Upper lobe of right lung (tissue), 1 donor: ENCODE measurements at regions not wholly inside any gene's neighbourhood (a gene's known extent, or its start where the extent isn't known, plus 50 kb on each side); places are given as distances from the start of the nearest gene placed in this dataset.
"Not testable (repeated sequence)": the region's sequence is repeated elsewhere in the genome, so short reads cannot be mapped to it uniquely, and the experiment has no call there.

Experiments
- ATAC-seq: fragments of 200-7000 bp; cut with Tn5 transposase; one replicate; pipeline ENCODE4 v1.9.1; 2020; ENCODE audit warnings: mild to moderate bottlenecking, moderate library complexity
- DNase-seq: peaks from one replicate; pipeline ENCODE4 v3.0.0-alpha.2; 2020
- H3K27ac ChIP-seq: fragments of 200-600 bp; one replicate; pipeline ENCODE4 v1.8.0; 2022
- H3K27me3 ChIP-seq: fragments of 200-600 bp; one replicate; pipeline ENCODE4 v1.8.0; 2022; ENCODE audit warnings: mild to moderate bottlenecking
- H3K36me3 ChIP-seq: fragments of 200-600 bp; one replicate; pipeline ENCODE4 v1.8.0; 2022
- H3K4me1 ChIP-seq: fragments of 200-600 bp; one replicate; pipeline ENCODE4 v1.8.0; 2022
- H3K4me3 ChIP-seq: fragments of 200-600 bp; one replicate; pipeline ENCODE4 v1.8.0; 2022; ENCODE audit warnings: mild to moderate bottlenecking
- H3K9me3 ChIP-seq: fragments of 200-600 bp; one replicate; pipeline ENCODE4 v1.8.0; 2022
- intact Hi-C: fragments of 100-400 bp; cut with DNase I; formaldehyde crosslinking; loops from one replicate; pipeline ENCODE4 v1.11.0; 2022
- TF ChIP-seq, protein P1 (sequence below): fragments of 200-600 bp; IDR thresholded peaks from one replicate; pipeline ENCODE4 v1.8.0; 2022; ENCODE audit warnings: antibody characterized with exemption
- donor health status: DM: no; HTN: yes; CAD: no; lungs with severe emphysema.

DNA sequence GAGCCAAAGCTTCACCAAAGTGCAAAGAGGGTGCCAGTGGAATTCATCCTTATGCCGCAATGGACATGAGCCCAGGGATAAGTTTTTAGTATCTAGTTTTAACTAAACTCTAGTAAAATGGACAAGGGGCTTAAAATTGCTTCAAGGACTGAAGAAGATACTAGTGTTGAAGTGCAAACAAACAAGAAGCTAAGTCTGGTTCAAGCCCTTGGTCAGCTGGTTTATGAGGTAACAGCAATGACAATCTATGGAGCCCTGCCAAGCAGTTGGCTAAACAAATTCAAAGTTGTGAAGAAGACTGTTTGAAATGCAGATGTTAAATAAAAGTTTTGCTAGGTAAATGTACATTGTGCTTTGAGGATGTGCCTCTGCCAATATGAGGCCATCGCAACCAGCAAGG is 209.4 kb downstream of the KTN1 start:
- intact Hi-C loops = no loop called here

DNA sequence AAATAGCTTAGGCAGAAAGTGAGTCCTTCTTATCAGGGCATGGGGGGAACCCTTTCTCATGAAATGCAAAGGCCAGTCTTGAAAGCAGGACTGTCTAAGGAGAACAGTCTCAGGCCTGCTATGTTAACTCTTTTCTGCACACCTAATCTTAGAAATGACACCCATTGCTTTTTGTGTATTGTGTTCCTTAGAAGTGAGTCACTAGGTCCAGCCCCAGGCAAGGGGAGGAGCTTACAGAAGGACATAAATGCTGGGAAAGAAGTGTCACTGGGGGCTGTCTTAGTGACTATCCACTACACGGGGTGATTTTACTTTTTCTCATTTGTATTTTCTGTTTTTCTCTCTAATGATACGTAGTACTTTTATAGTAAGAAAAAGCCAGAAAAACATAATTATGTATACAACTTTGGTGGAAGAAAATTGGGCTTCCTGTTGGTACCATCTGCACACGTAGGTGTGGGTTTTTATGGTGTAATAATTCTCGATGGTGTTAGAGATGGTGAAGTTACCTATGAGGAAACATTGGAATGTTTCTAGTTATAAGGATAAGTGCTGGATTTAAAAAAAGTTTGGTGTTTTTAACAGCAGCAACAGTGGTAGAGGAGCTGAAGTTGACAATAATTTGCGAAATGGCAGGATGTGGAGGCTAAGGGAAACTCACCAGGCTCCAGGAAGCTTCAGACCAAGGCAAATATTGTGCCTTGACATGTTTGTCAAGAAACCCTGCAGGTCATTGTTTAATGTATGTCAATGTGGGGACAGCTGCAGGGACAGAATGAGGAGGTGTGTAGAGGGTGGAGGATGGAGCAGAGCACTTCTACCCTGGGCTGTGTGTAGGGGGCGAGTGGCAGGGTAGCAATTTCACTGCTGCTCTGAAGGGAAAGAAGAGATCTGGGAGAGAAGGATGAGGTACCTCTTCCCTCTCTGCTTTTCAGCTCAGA is 214.9 kb downstream of the KTN1 start:
- Histone ChIP-seq H3K27ac (no peak overlapping the region), H3K4me3 (no peak overlapping the region), H3K9me3 (no peaks in the 10 kb centered on the region), H3K36me3 (no peaks in the 10 kb centered on the region), H3K4me1 (no peaks in the 10 kb centered on the region), H3K27me3 (no peaks in the 10 kb centered on the region)
- ATAC-seq (peak; percentile 29), DNase-seq (no peak)
- TF ChIP-seq, protein P1, sequence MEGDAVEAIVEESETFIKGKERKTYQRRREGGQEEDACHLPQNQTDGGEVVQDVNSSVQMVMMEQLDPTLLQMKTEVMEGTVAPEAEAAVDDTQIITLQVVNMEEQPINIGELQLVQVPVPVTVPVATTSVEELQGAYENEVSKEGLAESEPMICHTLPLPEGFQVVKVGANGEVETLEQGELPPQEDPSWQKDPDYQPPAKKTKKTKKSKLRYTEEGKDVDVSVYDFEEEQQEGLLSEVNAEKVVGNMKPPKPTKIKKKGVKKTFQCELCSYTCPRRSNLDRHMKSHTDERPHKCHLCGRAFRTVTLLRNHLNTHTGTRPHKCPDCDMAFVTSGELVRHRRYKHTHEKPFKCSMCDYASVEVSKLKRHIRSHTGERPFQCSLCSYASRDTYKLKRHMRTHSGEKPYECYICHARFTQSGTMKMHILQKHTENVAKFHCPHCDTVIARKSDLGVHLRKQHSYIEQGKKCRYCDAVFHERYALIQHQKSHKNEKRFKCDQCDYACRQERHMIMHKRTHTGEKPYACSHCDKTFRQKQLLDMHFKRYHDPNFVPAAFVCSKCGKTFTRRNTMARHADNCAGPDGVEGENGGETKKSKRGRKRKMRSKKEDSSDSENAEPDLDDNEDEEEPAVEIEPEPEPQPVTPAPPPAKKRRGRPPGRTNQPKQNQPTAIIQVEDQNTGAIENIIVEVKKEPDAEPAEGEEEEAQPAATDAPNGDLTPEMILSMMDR = no peak
- intact Hi-C loops = no loop called here

More for the DNA sequence above, 209.4 kb downstream of the KTN1 start:
- no peak for DNase-seq
- no peak overlapping the region for H3K4me3 ChIP-seq
- no peaks in the 10 kb centered on the region for H3K27me3 ChIP-seq
- H3K4me1 ChIP-seq = no peaks in the 10 kb centered on the region
- no peaks in the 10 kb centered on the region for H3K9me3 ChIP-seq
- no peak overlapping the region for H3K27ac ChIP-seq
- TF ChIP-seq, protein P1 = no peak
- ATAC-seq = no peak
- no peaks in the 10 kb centered on the region for H3K36me3 ChIP-seq

DNA sequence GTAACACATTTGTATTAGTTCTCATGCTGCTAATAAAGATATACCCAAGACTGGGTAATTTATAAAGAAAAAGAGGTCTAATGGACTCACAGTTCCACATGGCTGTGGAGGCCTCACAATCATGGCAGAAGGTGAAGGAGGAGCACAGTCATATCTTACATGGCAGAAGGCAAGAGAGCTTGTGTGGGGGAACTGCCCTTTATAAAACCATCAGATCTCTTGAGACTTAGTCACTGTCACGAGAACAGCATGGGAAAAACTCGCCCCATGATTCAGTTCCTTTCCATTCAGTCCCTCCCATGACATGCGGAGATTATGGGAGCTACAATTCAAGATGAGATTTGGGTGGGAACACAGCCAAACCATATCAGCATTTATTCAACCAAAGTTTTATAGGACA is 216.5 kb downstream of the KTN1 start:
- DNase-seq, H3K27me3 ChIP-seq, H3K9me3 ChIP-seq, H3K4me1 ChIP-seq, intact Hi-C loops, ATAC-seq, H3K27ac ChIP-seq, H3K4me3 ChIP-seq, H3K36me3 ChIP-seq: not testable (repeated sequence)

GRCh38 chr14:55798406-55798805 is 218.4 kb downstream of the KTN1 start:
- Histone ChIP-seq H3K27me3 (no peaks in the 10 kb centered on the region), H3K36me3 (no peaks in the 10 kb centered on the region), H3K4me3 (no peak overlapping the region), H3K9me3 (no peaks in the 10 kb centered on the region), H3K27ac (no peak overlapping the region), H3K4me1 (no peaks in the 10 kb centered on the region)
- TF ChIP-seq, protein P1 = no peak
- no peak for DNase-seq
- ATAC-seq = no peak
- intact Hi-C loops = no loop called here

DNA sequence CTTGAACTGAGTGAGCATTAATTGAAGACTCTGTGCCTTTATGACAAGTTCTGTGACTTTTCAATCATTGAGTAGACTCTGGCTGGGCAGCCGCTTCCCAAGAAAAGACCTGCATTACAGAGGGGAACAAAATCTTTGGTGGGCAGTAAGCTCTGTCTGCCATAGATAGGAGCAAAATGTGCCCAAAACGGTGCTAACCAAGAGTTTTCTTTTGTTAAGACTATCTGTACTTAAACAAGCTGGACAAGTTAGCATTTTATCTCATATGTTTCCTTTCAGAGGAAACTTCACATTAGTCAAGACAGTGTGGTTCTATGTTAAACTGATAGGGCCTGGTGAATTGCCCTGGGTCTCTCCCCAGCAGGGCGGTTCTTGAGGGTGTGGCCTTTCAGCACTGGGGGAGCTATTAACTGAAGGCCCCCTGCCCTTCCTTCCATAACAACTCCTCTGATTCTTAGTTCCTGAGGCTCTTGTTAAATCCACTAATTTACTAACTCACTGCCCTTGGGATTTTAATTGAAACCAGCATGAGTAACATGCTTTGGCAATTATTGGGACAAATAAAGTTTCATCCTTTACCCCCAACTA is 219.6 kb downstream of the KTN1 start:
- Histone ChIP-seq H3K4me3 (no peak overlapping the region), H3K4me1 (no peaks in the 10 kb centered on the region), H3K36me3 (no peaks in the 10 kb centered on the region), H3K27me3 (no peaks in the 10 kb centered on the region), H3K9me3 (no peaks in the 10 kb centered on the region), H3K27ac (no peak overlapping the region)
- TF ChIP-seq, protein P1 = no peak
- intact Hi-C loops = no loop called here
- ATAC-seq (no peak), DNase-seq (no peak)

- Histone ChIP-seq H3K4me3 (no peak overlapping the region), H3K36me3 (no peaks in the 10 kb centered on the region), H3K9me3 (no peaks in the 10 kb centered on the region), H3K4me1 (no peaks in the 10 kb centered on the region), H3K27ac (no peak overlapping the region), H3K27me3 (no peaks in the 10 kb centered on the region)
- TF ChIP-seq, protein P1 = no peak
- ATAC-seq = no peak
- DNase-seq = no peak
- intact Hi-C loops = no loop called here
Observed at GRCh38 chr14:55800156-55800785, 220.3 kb downstream of the KTN1 start.
